ENCODE measurements at regions not wholly inside any gene's neighbourhood (a gene's known extent, or its start where the extent isn't known, plus 50 kb on each side); places are given as distances from the start of the nearest gene placed in this dataset.

GRCh38 chr11:121802542-121802941 lies 313.5 kb downstream of the BLID start:
- no peak for ATAC-seq (ENCODE audit: low read depth)
- H3K4me2 ChIP-seq (replicated peaks; ENCODE audit: low read depth, low read length, poor library complexity, severe bottlenecking) = no peak overlapping the region
- H3K27ac ChIP-seq (ENCODE audit: low read length in 2 of 2) = no peak overlapping the region
- intact Hi-C loops (cut with micrococcal nuclease) = no loop called here
- CTCF ChIA-PET = no interaction called here
- no peak overlapping the region for H2AFZ ChIP-seq (ENCODE audit: insufficient read depth, low read depth, low read length, poor library complexity, severe bottlenecking)
- H3K4me1 Mint-ChIP-seq = no peaks in the 10 kb centered on the region
- H3K27ac Mint-ChIP-seq = no peak overlapping the region
- DNase-seq = no peak
- POLR2A ChIA-PET = no interaction called here
- H3K27me3 Mint-ChIP-seq = peaks cover 9% of the 10 kb centered on the region
- WGBS (ENCODE audit: insufficient coverage) = 100% methylated on average over 4 of the region's 4 CpGs
- no peak overlapping the region for H3K4me3 ChIP-seq (ENCODE audit: control extremely low read depth in 1 of 5, extremely low read depth in 1 of 5, insufficient read depth in 1 of 5, low read depth in 2 of 5, low read length in 4 of 5)
- H3K9me3 Mint-ChIP-seq (ENCODE audit: insufficient read depth) = peaks cover 4% of the 10 kb centered on the region
- no peaks in the 10 kb centered on the region for H3K36me3 ChIP-seq (replicated peaks in 1 of 2; ENCODE audit: control extremely low read depth in 1 of 2, control insufficient read depth in 1 of 2, extremely low read depth in 1 of 2, insufficient read depth in 2 of 2, low read length in 1 of 2)
- no peaks in the 10 kb centered on the region for H3K79me2 ChIP-seq (ENCODE audit: control insufficient read depth, insufficient read depth, low read length)
- no peaks in the 10 kb centered on the region for H3K27me3 ChIP-seq (replicated peaks in 1 of 4; ENCODE audit: control extremely low read depth in 1 of 4, control insufficient read depth in 3 of 4, insufficient read depth in 4 of 4, low read length in 3 of 4)
- no peak overlapping the region for H3K9ac ChIP-seq (ENCODE audit: low read length)
- no peak overlapping the region for H3K4me3 Mint-ChIP-seq
- H3K9me3 ChIP-seq (ENCODE audit: control extremely low read depth in 1 of 3, control insufficient read depth in 2 of 3, insufficient read depth in 1 of 3, low read length in 2 of 3) = peaks cover 0 to 8% (median 3%) of the 10 kb centered on the region in 3 donors
- no peaks in the 10 kb centered on the region for H4K20me1 ChIP-seq (ENCODE audit: control insufficient read depth, insufficient read depth, low read length, poor library complexity, severe bottlenecking)
- H3K4me1 ChIP-seq (ENCODE audit: control insufficient read depth in 2 of 2, insufficient read depth in 2 of 2, low read length in 2 of 2) = no peaks in the 10 kb centered on the region
- no peak for TF ChIP-seq CTCF (IDR thresholded peaks at IDR 0.05)
- TF ChIP-seq EZH2 (IDR thresholded peaks at IDR 0.05; ENCODE audit: borderline replicate concordance, insufficient read depth, low read depth, low read length, poor library complexity, severe bottlenecking) = no peak

GRCh38 chr11:121801781-121802180 lies 314.2 kb downstream of the BLID start:
- Histone ChIP-seq H3K9me3 (ENCODE audit: control extremely low read depth in 1 of 3, control insufficient read depth in 2 of 3, insufficient read depth in 1 of 3, low read length in 2 of 3) (peaks cover 0 to 8% (median 3%) of the 10 kb centered on the region in 3 donors), H2AFZ (ENCODE audit: insufficient read depth, low read depth, low read length, poor library complexity, severe bottlenecking) (no peak overlapping the region), H3K27ac (ENCODE audit: low read length in 2 of 2) (no peak overlapping the region), H3K4me1 (ENCODE audit: control insufficient read depth in 2 of 2, insufficient read depth in 2 of 2, low read length in 2 of 2) (no peaks in the 10 kb centered on the region), H3K4me3 (ENCODE audit: control extremely low read depth in 1 of 5, extremely low read depth in 1 of 5, insufficient read depth in 1 of 5, low read depth in 2 of 5, low read length in 4 of 5) (no peak overlapping the region), H4K20me1 (ENCODE audit: control insufficient read depth, insufficient read depth, low read length, poor library complexity, severe bottlenecking) (no peaks in the 10 kb centered on the region), H3K4me2 (replicated peaks; ENCODE audit: low read depth, low read length, poor library complexity, severe bottlenecking) (no peak overlapping the region), H3K36me3 (replicated peaks in 1 of 2; ENCODE audit: control extremely low read depth in 1 of 2, control insufficient read depth in 1 of 2, extremely low read depth in 1 of 2, insufficient read depth in 2 of 2, low read length in 1 of 2) (no peaks in the 10 kb centered on the region), H3K79me2 (ENCODE audit: control insufficient read depth, insufficient read depth, low read length) (no peaks in the 10 kb centered on the region), H3K9ac (ENCODE audit: low read length) (no peak overlapping the region), H3K27me3 (replicated peaks in 1 of 4; ENCODE audit: control extremely low read depth in 1 of 4, control insufficient read depth in 3 of 4, insufficient read depth in 4 of 4, low read length in 3 of 4) (no peaks in the 10 kb centered on the region)
- Mint-ChIP-seq H3K4me1 (no peaks in the 10 kb centered on the region), H3K9me3 (ENCODE audit: insufficient read depth) (peaks cover 4% of the 10 kb centered on the region), H3K27me3 (peaks cover 9% of the 10 kb centered on the region), H3K4me3 (no peak overlapping the region), H3K27ac (no peak overlapping the region)
- POLR2A ChIA-PET = no interaction called here
- WGBS (ENCODE audit: insufficient coverage) = 93% methylated on average over 2 of the region's 5 CpGs
- no peak for ATAC-seq (ENCODE audit: low read depth)
- CTCF ChIA-PET = no interaction called here
- no peak for DNase-seq
- intact Hi-C loops (cut with micrococcal nuclease) = no loop called here
- TF ChIP-seq EZH2 (IDR thresholded peaks at IDR 0.05; ENCODE audit: borderline replicate concordance, insufficient read depth, low read depth, low read length, poor library complexity, severe bottlenecking) = no peak
- no peak for TF ChIP-seq CTCF (IDR thresholded peaks at IDR 0.05)
